CD4-positive, alpha-beta T cell (primary cell): ENCODE measurements at regions not wholly inside any gene's neighbourhood (a gene's known extent, or its start where the extent isn't known, plus 50 kb on each side); places are given as distances from the start of the nearest gene placed in this dataset.

ENCODE experiments used
- ATAC-seq: fragments of 200-7000 bp; cut with Tn5 transposase; one replicate; pipeline ENCODE4 v1.10.0; 2022; ENCODE audit warnings: mild to moderate bottlenecking; ENCODE audit not compliant: poor library complexity
- CTCF ChIA-PET: fragments of 350-600 bp; sonication (Branson Sonifier 250); formaldehyde crosslinking; loops from one replicate; lab custom pipeline; 2021; ENCODE audit warnings: antibody characterized with exemption, inconsistent platforms; lab: Charles Lee
- POLR2A ChIA-PET: fragments of 350-600 bp; sonication (Branson Sonifier 250); formaldehyde crosslinking; loops from one replicate; lab custom pipeline; 2021; ENCODE audit warnings: antibody characterized with exemption, inconsistent platforms; lab: Charles Lee
- DNase-seq, 14 experiments: peaks; one replicate each; pipeline ENCODE4 v3.0.0-alpha.2; 2013 to 2020; ENCODE audit warnings: mixed read lengths in 2 of 14
- H3K27ac ChIP-seq, 2 donors: one replicate each; pipeline versions ENCODE4 v1.5.1 to v1.7.0; 2013; ENCODE audit warnings: low read length in 2 of 2, low read depth in 1 of 2, mild to moderate bottlenecking in 1 of 2
- H3K27me3 ChIP-seq, 2 experiments: 1 replicate in 1 of 2; 2 replicates in 1 of 2; pipeline versions ENCODE4 v1.6.1 to v1.7.0; 2013; ENCODE audit warnings: low read length in 2 of 2, control low read depth in 1 of 2, mild to moderate bottlenecking in 1 of 2, moderate library complexity in 1 of 2; ENCODE audit not compliant: insufficient read depth in 2 of 2, control insufficient read depth in 1 of 2
- H3K36me3 ChIP-seq: one replicate; pipeline ENCODE4 v1.6.1; 2013; ENCODE audit warnings: low read length, control low read depth; ENCODE audit not compliant: insufficient read depth
- H3K4me1 ChIP-seq: one replicate; pipeline ENCODE4 v1.6.1; 2013; ENCODE audit warnings: low read length, control low read depth; ENCODE audit not compliant: insufficient read depth
- H3K4me3 ChIP-seq: one replicate; pipeline ENCODE4 v1.5.1; 2013; ENCODE audit warnings: mild to moderate bottlenecking, low read length, moderate library complexity
- H3K9me3 ChIP-seq, 2 experiments: 1 replicate in 1 of 2; 2 replicates in 1 of 2; pipeline versions ENCODE4 v1.6.1 to v1.7.0; 2013; ENCODE audit warnings: low read length in 2 of 2, mild to moderate bottlenecking in 2 of 2, control low read depth in 1 of 2, moderate library complexity in 1 of 2; ENCODE audit not compliant: control insufficient read depth in 1 of 2, insufficient read depth in 1 of 2
- H3K27ac Mint-ChIP-seq: one replicate; pipeline ENCODE4 v1.8.0; 2020; ENCODE audit warnings: mixed read lengths
- H3K27me3 Mint-ChIP-seq: one replicate; pipeline ENCODE4 v1.8.0; 2021; ENCODE audit warnings: mixed read lengths
- H3K36me3 Mint-ChIP-seq: one replicate; pipeline ENCODE4 v1.8.0; 2021; ENCODE audit warnings: low read depth, mixed read lengths
- H3K4me1 Mint-ChIP-seq: one replicate; pipeline ENCODE4 v1.8.0; 2021; ENCODE audit warnings: low read depth, mixed read lengths
- H3K4me3 Mint-ChIP-seq: one replicate; pipeline ENCODE4 v1.8.0; 2020; ENCODE audit warnings: mild to moderate bottlenecking, mixed read lengths
- H3K9me3 Mint-ChIP-seq: one replicate; pipeline ENCODE4 v1.8.0; 2020; ENCODE audit warnings: mixed read lengths
- intact Hi-C, 2 experiments: fragments of 100-400 bp; cut with DNase I in 1 of 2; cut with micrococcal nuclease in 1 of 2; formaldehyde crosslinking; loops; one replicate each; pipeline versions ENCODE4 v1.15.1 to v1.9.0; 2023 to 2025; cut with DNase I, micrococcal nuclease
- TF ChIP-seq, protein P1 (sequence below): fragments of 200-600 bp; IDR thresholded peaks from one replicate; pipeline ENCODE4 v1.8.0; 2022; ENCODE audit warnings: antibody characterized with exemption, mild to moderate bottlenecking

DNA sequence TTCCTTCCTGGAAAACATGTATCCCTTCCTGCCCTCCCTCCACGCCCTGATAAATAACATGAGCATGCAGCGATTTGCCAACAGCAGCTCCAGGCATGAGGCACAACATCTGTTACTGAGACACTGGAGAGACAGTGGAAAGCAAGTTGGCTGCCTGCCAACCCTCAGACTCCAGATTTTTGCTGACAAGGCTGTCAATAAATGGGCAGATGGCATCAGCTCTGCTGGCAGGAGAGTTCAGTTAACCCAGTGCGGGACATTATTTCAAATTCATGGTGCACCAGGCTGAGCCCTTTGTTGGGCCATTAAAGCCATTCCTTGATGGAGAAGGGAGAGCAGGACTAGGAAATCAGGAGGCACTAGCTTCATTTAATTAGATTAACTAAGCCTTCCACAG, 293.3 kb downstream of the MEX3B start:
- Mint-ChIP-seq H3K27me3 (peaks cover 3% of the 10 kb centered on the region), H3K4me3 (no peak overlapping the region), H3K36me3 (no peaks in the 10 kb centered on the region), H3K4me1 (no peaks in the 10 kb centered on the region), H3K27ac (no peak overlapping the region), H3K9me3 (no peaks in the 10 kb centered on the region)
- Histone ChIP-seq H3K9me3 (peaks cover 0 to 9% of the 10 kb centered on the region in 2 experiments), H3K36me3 (no peaks in the 10 kb centered on the region), H3K4me3 (no peak overlapping the region), H3K27me3 (no peaks in the 10 kb centered on the region), H3K27ac (no peak overlapping the region), H3K4me1 (no peaks in the 10 kb centered on the region)
- CTCF ChIA-PET = no interaction called here
- TF ChIP-seq, protein P1, sequence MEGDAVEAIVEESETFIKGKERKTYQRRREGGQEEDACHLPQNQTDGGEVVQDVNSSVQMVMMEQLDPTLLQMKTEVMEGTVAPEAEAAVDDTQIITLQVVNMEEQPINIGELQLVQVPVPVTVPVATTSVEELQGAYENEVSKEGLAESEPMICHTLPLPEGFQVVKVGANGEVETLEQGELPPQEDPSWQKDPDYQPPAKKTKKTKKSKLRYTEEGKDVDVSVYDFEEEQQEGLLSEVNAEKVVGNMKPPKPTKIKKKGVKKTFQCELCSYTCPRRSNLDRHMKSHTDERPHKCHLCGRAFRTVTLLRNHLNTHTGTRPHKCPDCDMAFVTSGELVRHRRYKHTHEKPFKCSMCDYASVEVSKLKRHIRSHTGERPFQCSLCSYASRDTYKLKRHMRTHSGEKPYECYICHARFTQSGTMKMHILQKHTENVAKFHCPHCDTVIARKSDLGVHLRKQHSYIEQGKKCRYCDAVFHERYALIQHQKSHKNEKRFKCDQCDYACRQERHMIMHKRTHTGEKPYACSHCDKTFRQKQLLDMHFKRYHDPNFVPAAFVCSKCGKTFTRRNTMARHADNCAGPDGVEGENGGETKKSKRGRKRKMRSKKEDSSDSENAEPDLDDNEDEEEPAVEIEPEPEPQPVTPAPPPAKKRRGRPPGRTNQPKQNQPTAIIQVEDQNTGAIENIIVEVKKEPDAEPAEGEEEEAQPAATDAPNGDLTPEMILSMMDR = no peak
- ATAC-seq (no peak), DNase-seq (peak in 1 of 14 experiments; percentile 7)
- POLR2A ChIA-PET = no interaction called here
- intact Hi-C loops = no loop called here

DNA sequence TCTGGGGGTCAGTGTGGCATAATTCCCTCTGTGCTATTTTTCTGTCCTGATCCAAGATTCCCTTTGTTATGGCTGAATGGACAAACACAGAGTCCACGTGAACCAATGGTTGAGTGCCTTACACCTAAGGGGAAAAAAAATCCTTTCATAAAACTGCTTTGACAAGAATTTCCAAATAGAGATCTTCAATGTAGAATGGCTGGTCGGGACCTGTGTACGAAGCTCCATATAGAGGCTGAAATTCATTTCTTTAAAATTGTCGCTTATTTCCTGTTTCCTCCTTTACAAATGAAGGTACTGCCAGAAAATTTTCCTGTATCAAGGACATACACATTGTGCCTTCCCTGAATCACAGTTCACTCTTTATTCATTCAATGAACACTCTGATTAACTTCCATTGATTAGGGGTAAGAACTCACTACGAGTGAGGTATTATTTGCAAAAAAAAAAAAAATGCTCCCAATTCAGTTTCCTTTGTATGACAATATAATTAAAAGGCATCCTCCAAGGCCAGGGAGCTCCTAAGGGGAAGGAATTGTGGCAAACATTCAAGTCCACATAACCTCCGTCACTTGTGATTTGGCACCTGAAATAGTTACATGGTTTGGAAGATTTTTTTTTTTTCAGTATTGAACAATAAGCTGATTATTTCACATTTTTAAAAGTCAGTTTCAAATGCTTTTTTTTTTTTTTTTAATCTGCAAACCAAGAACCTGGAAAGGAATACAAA, 293.8 kb downstream of the MEX3B start:
- H3K27ac Mint-ChIP-seq = no peak overlapping the region
- ATAC-seq (no peak), DNase-seq (no peak)
- TF ChIP-seq, protein P1 = no peak
- no peaks in the 10 kb centered on the region for H3K36me3 Mint-ChIP-seq
- Histone ChIP-seq H3K27ac (no peak overlapping the region), H3K4me3 (no peak overlapping the region), H3K4me1 (no peaks in the 10 kb centered on the region), H3K27me3 (no peaks in the 10 kb centered on the region), H3K9me3 (peaks cover 0 to 9% of the 10 kb centered on the region in 2 experiments), H3K36me3 (no peaks in the 10 kb centered on the region)
- no peaks in the 10 kb centered on the region for H3K9me3 Mint-ChIP-seq
- ChIA-PET CTCF (no interaction called here), POLR2A (no interaction called here)
- no peaks in the 10 kb centered on the region for H3K4me1 Mint-ChIP-seq
- intact Hi-C loops = no loop called here
- H3K4me3 Mint-ChIP-seq = no peak overlapping the region
- H3K27me3 Mint-ChIP-seq = peaks cover 3% of the 10 kb centered on the region

DNA sequence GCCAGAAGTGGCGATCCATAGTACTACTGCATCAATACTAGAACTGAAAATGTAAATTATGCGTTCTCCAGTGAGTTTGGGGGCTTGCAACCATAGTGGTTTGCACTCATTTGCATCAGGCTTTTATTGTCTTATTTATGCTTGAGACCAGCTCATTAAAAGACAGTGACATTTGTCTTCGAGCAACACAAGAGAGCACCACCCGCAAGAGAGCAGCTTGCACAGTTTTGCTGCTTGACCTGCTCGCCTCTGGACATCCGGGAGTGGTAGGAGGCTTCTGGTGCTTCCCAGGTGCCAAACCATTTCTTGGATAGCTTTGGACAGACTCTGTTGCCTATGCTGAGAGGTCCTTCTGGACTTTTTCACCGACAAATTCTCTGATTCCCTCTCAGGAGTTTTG, 294.6 kb downstream of the MEX3B start:
- no peak overlapping the region for H3K27ac ChIP-seq
- Mint-ChIP-seq H3K36me3 (no peaks in the 10 kb centered on the region), H3K4me3 (no peak overlapping the region), H3K27me3 (peaks cover 3% of the 10 kb centered on the region), H3K9me3 (no peaks in the 10 kb centered on the region), H3K4me1 (no peaks in the 10 kb centered on the region), H3K27ac (no peak overlapping the region)
- ATAC-seq = no peak
- ChIA-PET CTCF (no interaction called here), POLR2A (no interaction called here)
- H3K4me3 ChIP-seq = no peak overlapping the region
- H3K36me3 ChIP-seq = no peaks in the 10 kb centered on the region
- TF ChIP-seq, protein P1 = no peak
- peaks cover 0 to 9% of the 10 kb centered on the region in 2 experiments for H3K9me3 ChIP-seq
- intact Hi-C loops = no loop called here
- no peaks in the 10 kb centered on the region for H3K27me3 ChIP-seq
- H3K4me1 ChIP-seq = no peaks in the 10 kb centered on the region
- DNase-seq = no peak
